ENCODE measurements at regions not wholly inside any gene's neighbourhood (a gene's known extent, or its start where the extent isn't known, plus 50 kb on each side); places are given as distances from the start of the nearest gene placed in this dataset.

DNA sequence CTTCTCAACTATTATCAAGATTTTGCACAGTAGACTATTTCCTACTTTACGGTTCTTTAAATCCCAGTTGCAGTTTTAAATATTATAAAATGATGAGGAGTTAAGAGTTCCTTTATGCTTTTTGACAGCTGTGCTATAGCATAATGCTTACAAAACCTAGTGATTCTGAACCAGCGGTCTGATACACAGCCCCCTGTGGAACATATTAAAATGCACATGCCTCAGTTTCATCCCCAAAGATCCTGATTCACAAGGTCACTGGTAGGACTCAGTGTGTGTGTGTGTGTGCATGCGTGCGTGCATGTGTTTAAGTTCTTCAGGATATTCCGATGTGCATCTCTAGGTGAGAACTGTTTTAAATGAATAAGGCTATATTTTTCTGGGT, 330.1 kb upstream of the TPM1 start:
- no peak for DNase-seq (ENCODE audit: low spot score)
- Mint-ChIP-seq H3K4me1 (ENCODE audit: low read depth) (no peaks in the 10 kb centered on the region), H3K27ac (ENCODE audit: unreplicated experiment) (no peak overlapping the region), H3K36me3 (ENCODE audit: low read depth) (peaks cover 5% of the 10 kb centered on the region), H3K27me3 (ENCODE audit: low read depth) (no peaks in the 10 kb centered on the region), H3K9me3 (ENCODE audit: low read depth) (no peaks in the 10 kb centered on the region), H3K4me3 (ENCODE audit: unreplicated experiment) (no peak overlapping the region)
- TF ChIP-seq CTCF (IDR thresholded peaks at IDR 0.05) = no peak

GRCh38 chr15:62715946-62716345, 326.6 kb upstream of the TPM1 start:
- H3K9me3 Mint-ChIP-seq (ENCODE audit: low read depth) = no peaks in the 10 kb centered on the region
- peaks cover 9% of the 10 kb centered on the region for H3K36me3 Mint-ChIP-seq (ENCODE audit: low read depth)
- no peaks in the 10 kb centered on the region for H3K27me3 Mint-ChIP-seq (ENCODE audit: low read depth)
- DNase-seq (ENCODE audit: low spot score) = no peak
- H3K4me1 Mint-ChIP-seq (ENCODE audit: low read depth) = peaks cover 12% of the 10 kb centered on the region
- H3K4me3 Mint-ChIP-seq (ENCODE audit: unreplicated experiment) = no peak overlapping the region
- no peak for TF ChIP-seq CTCF (IDR thresholded peaks at IDR 0.05)
- no peak overlapping the region for H3K27ac Mint-ChIP-seq (ENCODE audit: unreplicated experiment)

DNA sequence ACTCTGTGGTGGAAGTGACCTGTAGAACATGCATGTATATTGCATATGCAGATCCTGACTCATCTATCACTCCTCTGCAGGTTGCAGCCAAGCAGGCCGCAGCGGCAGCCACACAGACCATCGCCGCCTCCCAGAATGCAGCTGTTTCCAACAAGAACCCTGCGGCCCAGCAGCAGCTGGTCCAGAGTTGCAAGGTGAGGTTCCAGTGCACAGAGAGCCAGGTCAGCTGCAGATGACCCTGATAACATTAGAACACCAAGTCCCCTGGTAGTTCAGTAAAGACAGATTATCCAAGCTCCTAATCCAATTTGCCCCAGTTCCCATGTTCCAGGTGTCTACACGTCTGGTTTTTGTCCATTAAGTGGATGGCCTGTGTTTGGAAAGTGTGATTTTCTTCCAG, 325.1 kb upstream of the TPM1 start:
- Mint-ChIP-seq H3K9me3 (ENCODE audit: low read depth) (no peaks in the 10 kb centered on the region), H3K36me3 (ENCODE audit: low read depth) (peaks cover 9% of the 10 kb centered on the region), H3K27me3 (ENCODE audit: low read depth) (no peaks in the 10 kb centered on the region), H3K4me1 (ENCODE audit: low read depth) (peaks cover 12% of the 10 kb centered on the region), H3K4me3 (ENCODE audit: unreplicated experiment) (no peak overlapping the region), H3K27ac (ENCODE audit: unreplicated experiment) (no peak overlapping the region)
- no peak for DNase-seq (ENCODE audit: low spot score)
- TF ChIP-seq CTCF (IDR thresholded peaks at IDR 0.05) = no peak

GRCh38 chr15:62719316-62719715, 323.2 kb upstream of the TPM1 start:
- Mint-ChIP-seq H3K27me3 (ENCODE audit: low read depth) (no peaks in the 10 kb centered on the region), H3K4me3 (ENCODE audit: unreplicated experiment) (no peak overlapping the region), H3K36me3 (ENCODE audit: low read depth) (peaks cover 12% of the 10 kb centered on the region), H3K27ac (ENCODE audit: unreplicated experiment) (no peak overlapping the region), H3K4me1 (ENCODE audit: low read depth) (peaks cover 12% of the 10 kb centered on the region), H3K9me3 (ENCODE audit: low read depth) (no peaks in the 10 kb centered on the region)
- no peak for DNase-seq (ENCODE audit: low spot score)
- TF ChIP-seq CTCF (IDR thresholded peaks at IDR 0.05) = no peak

GRCh38 chr15:62722237-62722636, 320.3 kb upstream of the TPM1 start:
- no peak for DNase-seq (ENCODE audit: low spot score)
- H3K4me1 Mint-ChIP-seq (ENCODE audit: low read depth) = peaks cover 12% of the 10 kb centered on the region
- H3K36me3 Mint-ChIP-seq (ENCODE audit: low read depth) = peaks cover 15% of the 10 kb centered on the region
- H3K4me3 Mint-ChIP-seq (ENCODE audit: unreplicated experiment) = no peak overlapping the region
- H3K27me3 Mint-ChIP-seq (ENCODE audit: low read depth) = no peaks in the 10 kb centered on the region
- no peak overlapping the region for H3K27ac Mint-ChIP-seq (ENCODE audit: unreplicated experiment)
- TF ChIP-seq CTCF (IDR thresholded peaks at IDR 0.05) = no peak
- no peaks in the 10 kb centered on the region for H3K9me3 Mint-ChIP-seq (ENCODE audit: low read depth)

Measured in chondrocyte (in vitro differentiated cells).